Neural crest cell (in vitro differentiated cells): ENCODE measurements at regions not wholly inside any gene's neighbourhood (a gene's known extent, or its start where the extent isn't known, plus 50 kb on each side); places are given as distances from the start of the nearest gene placed in this dataset.

ENCODE experiments used
- DNase-seq: peaks from one replicate; pipeline ENCODE4 v3.0.0; 2021; ENCODE audit warnings: low read depth, mixed read lengths, low spot score
- H3K27ac Mint-ChIP-seq: one replicate; pipeline ENCODE4 v1.8.0; 2021; ENCODE audit warnings: mild to moderate bottlenecking, mixed read lengths; ENCODE audit not compliant: unreplicated experiment
- H3K27me3 Mint-ChIP-seq: 2 replicates; pipeline ENCODE4 v1.8.0; 2021; ENCODE audit warnings: low read depth, mild to moderate bottlenecking, mixed read lengths
- H3K36me3 Mint-ChIP-seq: 2 replicates; pipeline ENCODE4 v1.8.0; 2021; ENCODE audit warnings: low read depth, mild to moderate bottlenecking, mixed read lengths
- H3K4me1 Mint-ChIP-seq: 2 replicates; pipeline ENCODE4 v1.8.0; 2021; ENCODE audit warnings: mixed read lengths
- H3K4me3 Mint-ChIP-seq: one replicate; pipeline ENCODE4 v1.8.0; 2021; ENCODE audit warnings: mild to moderate bottlenecking, mixed read lengths
- H3K9me3 Mint-ChIP-seq: 2 replicates; pipeline ENCODE4 v1.8.0; 2021; ENCODE audit warnings: mixed read lengths
- TF ChIP-seq, protein P1 (sequence below): fragments of 200-600 bp; sonication (generic); conservative IDR thresholded peaks from 2 replicates; pipeline ENCODE4 v1.5.0; 2021; ENCODE audit warnings: antibody characterized with exemption, mild to moderate bottlenecking

DNA sequence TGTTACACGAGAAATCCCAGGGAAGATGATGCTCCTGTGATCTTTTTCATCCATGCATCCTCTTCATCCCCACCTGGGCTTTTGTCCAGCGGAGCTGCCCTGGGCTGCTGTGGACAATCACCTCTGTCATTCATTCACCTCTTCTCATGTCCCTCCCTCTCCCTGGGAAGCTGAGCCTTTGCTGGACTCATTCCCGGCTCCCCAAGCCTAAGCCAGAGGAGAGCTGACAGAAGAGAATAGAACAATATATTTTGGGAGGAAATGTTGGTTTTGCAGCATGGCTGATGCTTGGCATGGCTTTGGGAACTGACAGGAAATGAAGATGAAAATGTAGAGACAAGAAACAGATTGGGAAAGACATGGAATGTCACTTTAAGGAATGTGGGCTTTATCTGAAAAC lies 177.4 kb downstream of the DICER1 start:
- no peaks in the 10 kb centered on the region for H3K4me1 Mint-ChIP-seq
- DNase-seq, result no peak
- H3K36me3 Mint-ChIP-seq, result no peaks in the 10 kb centered on the region
- no peaks in the 10 kb centered on the region for H3K9me3 Mint-ChIP-seq
- TF ChIP-seq, protein P1, sequence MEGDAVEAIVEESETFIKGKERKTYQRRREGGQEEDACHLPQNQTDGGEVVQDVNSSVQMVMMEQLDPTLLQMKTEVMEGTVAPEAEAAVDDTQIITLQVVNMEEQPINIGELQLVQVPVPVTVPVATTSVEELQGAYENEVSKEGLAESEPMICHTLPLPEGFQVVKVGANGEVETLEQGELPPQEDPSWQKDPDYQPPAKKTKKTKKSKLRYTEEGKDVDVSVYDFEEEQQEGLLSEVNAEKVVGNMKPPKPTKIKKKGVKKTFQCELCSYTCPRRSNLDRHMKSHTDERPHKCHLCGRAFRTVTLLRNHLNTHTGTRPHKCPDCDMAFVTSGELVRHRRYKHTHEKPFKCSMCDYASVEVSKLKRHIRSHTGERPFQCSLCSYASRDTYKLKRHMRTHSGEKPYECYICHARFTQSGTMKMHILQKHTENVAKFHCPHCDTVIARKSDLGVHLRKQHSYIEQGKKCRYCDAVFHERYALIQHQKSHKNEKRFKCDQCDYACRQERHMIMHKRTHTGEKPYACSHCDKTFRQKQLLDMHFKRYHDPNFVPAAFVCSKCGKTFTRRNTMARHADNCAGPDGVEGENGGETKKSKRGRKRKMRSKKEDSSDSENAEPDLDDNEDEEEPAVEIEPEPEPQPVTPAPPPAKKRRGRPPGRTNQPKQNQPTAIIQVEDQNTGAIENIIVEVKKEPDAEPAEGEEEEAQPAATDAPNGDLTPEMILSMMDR, result no peak
- H3K27ac Mint-ChIP-seq, result no peak overlapping the region
- peaks cover 31% of the 10 kb centered on the region for H3K27me3 Mint-ChIP-seq
- no peak overlapping the region for H3K4me3 Mint-ChIP-seq

GRCh38 chr14:94977016-94977415 lies 180.3 kb downstream of the DICER1 start:
- Mint-ChIP-seq H3K4me1 (peaks cover 2% of the 10 kb centered on the region), H3K36me3 (no peaks in the 10 kb centered on the region), H3K27ac (no peak overlapping the region), H3K27me3 (peaks cover 11% of the 10 kb centered on the region), H3K4me3 (no peak overlapping the region), H3K9me3 (no peaks in the 10 kb centered on the region)
- no peak for DNase-seq
- TF ChIP-seq, protein P1, result no peak

DNA sequence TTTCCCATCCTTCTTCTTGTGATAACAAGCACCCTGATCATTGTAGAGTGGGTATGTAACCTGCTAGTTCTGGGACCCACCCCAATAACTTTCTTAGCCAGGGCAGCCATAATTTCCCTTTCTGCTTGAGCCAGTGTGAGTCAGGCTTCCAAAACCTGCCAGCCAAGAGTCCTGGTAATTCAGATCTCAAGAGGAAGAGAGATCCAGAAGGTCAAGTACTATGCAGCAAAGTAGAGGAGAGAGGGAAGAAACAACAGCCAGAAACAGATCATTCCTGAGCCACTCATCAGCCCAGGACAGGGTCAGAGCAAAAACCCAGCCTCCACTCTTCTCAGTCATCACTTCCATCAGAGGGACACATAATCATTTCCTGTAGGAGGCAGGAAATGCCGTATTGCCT lies 182.0 kb downstream of the DICER1 start:
- Mint-ChIP-seq H3K4me1 (peaks cover 6% of the 10 kb centered on the region), H3K9me3 (no peaks in the 10 kb centered on the region)

DNA sequence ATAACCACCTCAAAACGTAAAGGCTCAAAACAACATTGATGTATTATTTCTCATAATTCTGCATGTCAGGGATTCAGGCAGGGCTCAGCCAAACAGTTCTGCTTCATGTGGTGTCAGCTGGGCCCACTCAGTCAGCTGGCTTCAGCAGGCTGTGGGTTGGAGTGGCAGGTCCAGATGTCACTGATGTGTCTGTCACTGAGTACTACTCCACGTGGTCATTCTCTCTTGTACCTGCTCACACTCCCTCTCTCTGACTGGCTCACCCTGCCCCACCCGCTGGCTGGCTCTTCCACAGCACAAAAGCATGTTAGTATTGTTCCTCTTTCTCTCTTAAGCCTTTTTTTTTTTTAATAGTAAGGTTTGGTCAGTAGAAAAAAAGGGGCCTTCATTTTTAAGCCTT lies 182.4 kb downstream of the DICER1 start:
- TF ChIP-seq, protein P1, result no peak
- Mint-ChIP-seq H3K4me1 (peaks cover 6% of the 10 kb centered on the region), H3K27me3 (peaks cover 8% of the 10 kb centered on the region), H3K4me3 (no peak overlapping the region), H3K36me3 (no peaks in the 10 kb centered on the region), H3K9me3 (no peaks in the 10 kb centered on the region), H3K27ac (no peak overlapping the region)
- DNase-seq, result no peak

More for the DNA sequence above, 182.0 kb downstream of the DICER1 start:
- TF ChIP-seq, protein P1, result no peak
- DNase-seq, result no peak
- H3K27ac Mint-ChIP-seq, result no peak overlapping the region
- no peaks in the 10 kb centered on the region for H3K36me3 Mint-ChIP-seq
- H3K27me3 Mint-ChIP-seq, result peaks cover 8% of the 10 kb centered on the region
- no peak overlapping the region for H3K4me3 Mint-ChIP-seq

- peaks cover 6% of the 10 kb centered on the region for H3K4me1 Mint-ChIP-seq
These were observed 182.9 kb downstream of the DICER1 start for GRCh38 chr14:94974422-94974821.

More at GRCh38 chr14:94974422-94974821, 182.9 kb downstream of the DICER1 start:
- TF ChIP-seq, protein P1, result no peak
- Mint-ChIP-seq H3K27ac (no peak overlapping the region), H3K27me3 (peaks cover 7% of the 10 kb centered on the region), H3K9me3 (no peaks in the 10 kb centered on the region), H3K36me3 (no peaks in the 10 kb centered on the region), H3K4me3 (no peak overlapping the region)
- no peak for DNase-seq
